Activated T-helper 17 cell treated with anti-CD3 and anti-CD28 coated beads, Interleukin-2, amount 50 U/mL, for 72 hours (primary cell): ENCODE measurements at regions not wholly inside any gene's neighbourhood (a gene's known extent, or its start where the extent isn't known, plus 50 kb on each side); places are given as distances from the start of the nearest gene placed in this dataset.

Experiments
- ATAC-seq: fragments of 150-1000 bp; cut with Tn5 transposase; replicated peaks from 2 replicates; pipeline ENCODE4 v1.10.0; 2021; ENCODE audit warnings: mild to moderate bottlenecking, moderate library complexity
- H3K27ac Mint-ChIP-seq: one replicate; pipeline ENCODE4 v1.8.0; 2022; ENCODE audit warnings: mixed read lengths
- H3K27me3 Mint-ChIP-seq: one replicate; pipeline ENCODE4 v1.8.0; 2022; ENCODE audit warnings: mixed read lengths
- H3K36me3 Mint-ChIP-seq: one replicate; pipeline ENCODE4 v1.8.0; 2022; ENCODE audit warnings: low read depth, mild to moderate bottlenecking, mixed read lengths
- H3K4me1 Mint-ChIP-seq: one replicate; pipeline ENCODE4 v1.8.0; 2022; ENCODE audit warnings: mixed read lengths
- H3K4me3 Mint-ChIP-seq: one replicate; pipeline ENCODE4 v1.8.0; 2022; ENCODE audit warnings: mild to moderate bottlenecking, mixed read lengths
- H3K9me3 Mint-ChIP-seq: one replicate; pipeline ENCODE4 v1.8.0; 2022; ENCODE audit warnings: mixed read lengths

GRCh38 chr14:64639340-64639821 lies 64.8 kb upstream of the PLEKHG3 start:
- no peak for ATAC-seq
- H3K27ac Mint-ChIP-seq, result no peak overlapping the region
- no peaks in the 10 kb centered on the region for H3K4me1 Mint-ChIP-seq
- no peaks in the 10 kb centered on the region for H3K36me3 Mint-ChIP-seq
- H3K9me3 Mint-ChIP-seq, result no peaks in the 10 kb centered on the region
- peaks cover 9% of the 10 kb centered on the region for H3K27me3 Mint-ChIP-seq
- H3K4me3 Mint-ChIP-seq, result no peak overlapping the region

DNA sequence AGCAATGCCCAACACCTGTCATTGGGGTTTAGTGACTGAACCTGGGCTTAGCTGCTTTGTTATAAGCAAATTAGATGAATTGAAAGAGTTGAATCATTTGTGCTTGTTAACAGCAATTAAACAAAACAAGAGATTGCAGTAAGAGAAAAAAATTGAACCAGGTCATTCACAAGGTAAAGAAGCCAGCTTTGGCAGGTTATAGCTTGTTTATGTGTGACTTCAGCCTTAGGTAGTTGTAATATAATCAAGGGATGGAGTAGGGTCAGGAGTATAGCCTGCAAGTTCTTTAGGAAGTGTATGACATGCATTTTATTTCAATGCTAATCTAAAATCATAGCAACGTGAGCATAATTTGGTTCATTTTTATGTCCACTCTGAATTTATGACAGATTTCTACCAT lies 63.4 kb upstream of the PLEKHG3 start:
- H3K4me1 Mint-ChIP-seq, result no peaks in the 10 kb centered on the region
- H3K36me3 Mint-ChIP-seq, result no peaks in the 10 kb centered on the region
- H3K27me3 Mint-ChIP-seq, result peaks cover 9% of the 10 kb centered on the region
- H3K9me3 Mint-ChIP-seq, result no peaks in the 10 kb centered on the region
- H3K27ac Mint-ChIP-seq, result no peak overlapping the region
- no peak for ATAC-seq
- H3K4me3 Mint-ChIP-seq, result no peak overlapping the region

GRCh38 chr14:64641760-64642159 lies 62.5 kb upstream of the PLEKHG3 start:
- no peaks in the 10 kb centered on the region for H3K9me3 Mint-ChIP-seq
- ATAC-seq, result no peak

DNA sequence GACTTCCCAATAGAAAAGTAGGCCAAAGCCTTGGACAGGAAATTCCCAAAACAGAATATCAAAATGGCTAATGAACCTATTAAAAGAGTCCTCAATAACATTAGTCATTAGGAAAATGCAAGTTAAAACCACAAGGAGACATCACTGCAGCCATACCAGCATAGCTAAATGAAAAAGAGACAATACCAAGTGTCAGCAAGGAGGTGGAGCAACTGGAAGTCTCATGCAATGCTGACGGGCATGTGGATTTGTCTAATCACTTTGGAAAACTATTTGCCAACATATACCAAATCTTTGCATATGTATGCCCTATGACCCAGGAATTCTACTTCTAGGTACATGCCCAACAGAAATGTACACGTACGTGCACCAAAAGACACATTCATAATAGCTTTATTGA lies 60.5 kb upstream of the PLEKHG3 start:
- peaks cover 5% of the 10 kb centered on the region for H3K27me3 Mint-ChIP-seq
- no peak for ATAC-seq
- no peaks in the 10 kb centered on the region for H3K36me3 Mint-ChIP-seq

More at GRCh38 chr14:64641760-64642159, 62.5 kb upstream of the PLEKHG3 start:
- H3K36me3 Mint-ChIP-seq, result no peaks in the 10 kb centered on the region
- no peaks in the 10 kb centered on the region for H3K4me1 Mint-ChIP-seq
- peaks cover 9% of the 10 kb centered on the region for H3K27me3 Mint-ChIP-seq
- no peak overlapping the region for H3K27ac Mint-ChIP-seq
- no peak overlapping the region for H3K4me3 Mint-ChIP-seq

GRCh38 chr14:64644629-64645028 lies 59.6 kb upstream of the PLEKHG3 start:
- H3K27me3 Mint-ChIP-seq, result peaks cover 5% of the 10 kb centered on the region
- no peaks in the 10 kb centered on the region for H3K36me3 Mint-ChIP-seq
- ATAC-seq, result no peak
- H3K4me1 Mint-ChIP-seq, result no peaks in the 10 kb centered on the region
- H3K27ac Mint-ChIP-seq, result no peak overlapping the region
- H3K9me3 Mint-ChIP-seq, result no peaks in the 10 kb centered on the region
- no peak overlapping the region for H3K4me3 Mint-ChIP-seq

More for the DNA sequence above, 60.5 kb upstream of the PLEKHG3 start:
- Mint-ChIP-seq H3K4me1 (no peaks in the 10 kb centered on the region), H3K4me3 (no peak overlapping the region), H3K9me3 (no peaks in the 10 kb centered on the region), H3K27ac (no peak overlapping the region)

DNA sequence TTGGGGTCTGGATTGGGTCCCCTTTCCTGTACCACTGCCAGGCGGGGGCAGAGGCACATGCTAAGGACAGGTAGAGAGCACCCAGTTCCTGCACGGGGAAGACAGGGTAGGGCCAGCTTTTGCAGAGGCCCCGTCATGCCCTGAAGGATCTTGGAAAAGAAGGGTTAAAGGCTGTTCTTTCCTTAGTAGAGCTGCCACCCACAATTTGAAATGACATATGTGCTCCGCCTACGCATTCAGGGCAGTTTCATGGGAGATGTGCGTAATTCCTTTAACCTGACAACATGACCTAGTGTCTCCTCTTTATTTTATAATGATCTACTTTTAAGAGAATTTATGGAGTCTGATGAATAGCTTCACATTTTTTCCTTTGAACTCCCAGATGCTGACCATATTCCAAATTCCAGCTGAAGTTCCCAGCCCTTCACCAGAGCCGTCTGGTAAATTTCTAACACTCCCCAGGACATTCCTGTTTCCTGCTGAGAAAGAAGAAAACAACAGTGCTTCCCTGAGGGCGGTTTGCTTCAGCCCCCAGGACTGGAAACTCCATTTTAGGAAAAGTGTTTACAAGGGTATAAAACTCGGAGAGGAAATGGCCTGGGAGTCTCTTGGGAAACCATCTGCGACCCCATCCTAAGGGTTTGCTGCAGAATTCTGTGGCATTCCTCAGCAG lies 58.9 kb upstream of the PLEKHG3 start:
- no peak overlapping the region for H3K4me3 Mint-ChIP-seq
- no peaks in the 10 kb centered on the region for H3K36me3 Mint-ChIP-seq
- no peaks in the 10 kb centered on the region for H3K4me1 Mint-ChIP-seq
- no peak overlapping the region for H3K27ac Mint-ChIP-seq
- no peaks in the 10 kb centered on the region for H3K9me3 Mint-ChIP-seq
- H3K27me3 Mint-ChIP-seq, result peaks cover 5% of the 10 kb centered on the region
- ATAC-seq, result no peak

GRCh38 chr14:64646103-64646502 lies 58.1 kb upstream of the PLEKHG3 start:
- Mint-ChIP-seq H3K27ac (no peak overlapping the region), H3K9me3 (no peaks in the 10 kb centered on the region), H3K4me3 (no peak overlapping the region), H3K27me3 (peaks cover 5% of the 10 kb centered on the region), H3K4me1 (no peaks in the 10 kb centered on the region), H3K36me3 (no peaks in the 10 kb centered on the region)
- ATAC-seq, result no peak

- no peak for ATAC-seq
- H3K36me3 Mint-ChIP-seq, result no peaks in the 10 kb centered on the region
- no peaks in the 10 kb centered on the region for H3K9me3 Mint-ChIP-seq
- H3K4me1 Mint-ChIP-seq, result peaks cover 6% of the 10 kb centered on the region
- no peaks in the 10 kb centered on the region for H3K27me3 Mint-ChIP-seq
- no peak overlapping the region for H3K27ac Mint-ChIP-seq
- H3K4me3 Mint-ChIP-seq, result no peak overlapping the region
These were observed 54.7 kb upstream of the PLEKHG3 start for GRCh38 chr14:64649383-64649998.

DNA sequence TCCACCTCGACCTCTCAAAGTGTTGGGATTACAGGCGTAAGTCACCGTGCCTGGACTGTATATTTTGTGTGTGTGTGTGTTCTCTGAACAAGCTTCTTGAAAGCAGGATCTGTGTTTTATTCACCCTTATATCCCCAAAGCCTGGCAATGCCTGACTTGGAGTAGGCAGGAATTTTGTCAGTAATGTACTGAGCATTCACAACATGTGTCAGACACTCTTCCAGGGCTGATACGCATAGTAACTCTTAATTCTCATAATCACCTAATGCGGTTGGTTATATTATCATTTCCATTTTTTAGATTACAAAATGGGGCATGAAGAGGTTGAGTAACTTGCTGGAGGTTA lies 50.4 kb upstream of the PLEKHG3 start:
- Mint-ChIP-seq H3K4me3 (no peak overlapping the region), H3K9me3 (no peaks in the 10 kb centered on the region), H3K27ac (no peak overlapping the region), H3K4me1 (peaks cover 7% of the 10 kb centered on the region), H3K27me3 (no peaks in the 10 kb centered on the region), H3K36me3 (no peaks in the 10 kb centered on the region)
- ATAC-seq, result no peak

DNA sequence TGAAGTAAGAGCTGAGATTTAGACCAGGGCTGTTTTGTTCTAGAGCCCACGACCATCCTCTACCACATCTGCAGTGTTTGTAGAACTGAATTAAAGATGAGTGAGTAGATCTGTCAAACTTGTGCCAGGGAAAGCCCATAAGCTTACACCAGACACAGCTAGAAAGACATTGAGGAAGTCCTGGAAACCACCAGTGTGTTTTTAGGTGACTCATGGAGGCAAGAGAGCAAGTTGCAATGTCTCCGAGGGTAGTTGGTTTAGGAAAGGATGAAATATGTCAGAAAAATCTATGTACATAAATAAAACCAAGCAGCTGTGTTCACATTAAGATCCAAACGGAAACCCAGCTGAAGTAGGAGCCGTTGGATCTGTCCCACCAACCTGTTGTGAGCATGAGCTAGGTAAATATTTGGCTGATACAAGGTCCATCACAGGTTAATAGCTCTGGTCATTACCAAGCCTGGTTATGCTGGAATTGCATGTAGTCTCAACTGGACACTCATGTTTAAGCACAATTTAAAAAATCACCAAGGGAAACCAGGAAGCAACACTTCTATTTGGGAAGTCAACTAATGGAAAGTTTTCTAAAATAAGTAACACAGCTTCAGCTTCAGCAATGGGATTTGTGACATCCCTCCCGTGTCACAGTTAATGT lies 49.9 kb upstream of the PLEKHG3 start:
- Mint-ChIP-seq H3K27me3 (peaks cover 1% of the 10 kb centered on the region), H3K9me3 (no peaks in the 10 kb centered on the region), H3K4me3 (no peak overlapping the region), H3K36me3 (no peaks in the 10 kb centered on the region), H3K27ac (no peak overlapping the region), H3K4me1 (peaks cover 7% of the 10 kb centered on the region)
- peak; percentile 81 for ATAC-seq
